Hematopoietic multipotent progenitor cell treated with erythropoietin and hydrocortisone succinate and interleukin-3 and kit ligand, for 15 days (in vitro differentiated cells): ENCODE measurements at regions not wholly inside any gene's neighbourhood (a gene's known extent, or its start where the extent isn't known, plus 50 kb on each side); places are given as distances from the start of the nearest gene placed in this dataset.

ENCODE experiments used
- DNase-seq: peaks from one replicate; pipeline ENCODE4 v3.0.0-alpha.2; 2015; ENCODE audit warnings: low spot score

DNA sequence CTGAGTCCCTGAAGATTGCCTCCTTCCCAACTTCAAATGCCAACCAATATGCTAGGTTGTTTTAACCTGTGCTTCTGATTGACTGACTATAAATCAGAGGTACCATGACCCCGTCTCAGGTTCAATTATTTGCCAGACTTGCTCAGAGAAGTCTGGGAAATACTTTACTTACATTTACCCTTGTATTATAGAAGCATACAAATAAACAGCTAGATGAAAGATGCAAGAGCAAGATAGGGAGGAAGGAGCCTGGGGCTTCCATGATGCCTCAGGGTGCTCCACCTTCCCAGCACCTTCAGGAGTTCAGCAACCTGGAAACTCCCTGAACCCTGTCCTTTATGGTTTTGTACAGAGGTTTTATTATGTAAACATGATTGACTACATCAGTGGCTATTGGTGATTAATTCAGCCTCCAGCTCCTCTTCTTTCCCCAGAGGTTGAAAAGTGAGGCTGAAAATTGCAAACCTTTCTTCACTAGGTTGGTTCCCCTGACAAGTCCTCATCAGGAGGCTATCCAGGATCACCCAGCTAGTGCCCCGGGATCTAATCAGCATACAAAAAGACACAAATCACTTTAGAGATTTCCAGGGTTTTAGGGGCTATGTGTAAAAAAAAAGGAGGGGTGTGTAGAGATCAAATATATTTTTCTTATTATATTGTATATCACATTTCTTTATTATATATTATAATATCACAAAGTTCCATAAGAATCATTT is 547.7 kb downstream of the EPM2A start:
- DNase-seq, result no peak

DNA sequence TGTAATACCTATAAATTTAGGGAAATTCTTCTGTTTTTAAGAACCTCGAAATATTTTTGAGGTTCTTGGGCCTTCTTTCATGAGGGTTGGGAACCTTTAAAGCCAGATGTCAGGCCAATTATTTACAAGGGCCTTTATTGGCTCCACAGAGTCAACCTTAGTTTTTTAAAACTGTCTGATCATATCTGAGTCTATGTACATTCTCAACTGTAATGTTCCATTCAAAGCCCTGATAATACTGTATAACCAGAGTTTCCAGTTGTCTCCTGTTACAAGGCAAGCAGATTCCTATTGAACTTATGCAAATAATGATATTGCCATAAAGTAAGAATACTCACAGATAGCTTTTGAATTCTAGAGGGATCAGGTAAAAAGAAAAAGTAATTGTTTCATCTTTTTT is 545.5 kb downstream of the EPM2A start:
- no peak for DNase-seq

DNA sequence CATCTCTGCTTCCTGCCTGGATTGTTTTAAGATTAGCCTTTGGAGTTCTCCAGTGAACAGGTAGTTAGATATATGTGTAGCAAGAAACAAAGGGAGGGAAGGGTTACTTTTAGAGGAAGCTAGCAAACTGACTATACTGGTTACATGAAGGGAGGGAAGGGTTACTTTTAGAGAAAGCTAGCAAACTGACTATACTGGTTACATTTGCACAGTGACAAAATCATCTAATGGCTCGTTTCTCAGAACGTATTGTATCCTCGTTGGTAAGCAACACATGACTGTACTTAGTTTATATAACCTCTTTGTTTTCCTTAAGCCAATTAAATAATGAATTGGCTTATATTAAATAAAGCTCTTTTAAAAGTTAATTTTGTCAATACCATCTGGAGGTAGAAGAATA is 540.9 kb downstream of the EPM2A start:
- DNase-seq, result no peak

DNA sequence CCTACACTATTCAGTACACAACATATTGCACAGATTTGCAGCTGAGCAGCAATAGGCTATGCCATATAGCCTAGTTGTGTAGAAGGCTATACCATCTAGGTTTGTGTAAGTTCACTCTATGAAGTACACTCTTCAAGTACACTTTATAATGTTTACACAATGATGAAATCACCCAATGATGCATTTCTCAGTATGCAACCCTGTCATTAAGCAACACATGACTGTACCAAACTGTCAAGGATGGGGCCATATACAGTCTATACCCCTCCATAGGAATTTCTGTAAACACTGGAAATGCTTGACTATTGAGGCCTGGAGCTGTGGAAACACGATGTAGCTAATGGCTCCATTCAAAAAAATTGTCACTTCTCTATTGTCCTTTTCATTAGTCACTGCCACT is 535.4 kb downstream of the EPM2A start:
- DNase-seq, result no peak

DNA sequence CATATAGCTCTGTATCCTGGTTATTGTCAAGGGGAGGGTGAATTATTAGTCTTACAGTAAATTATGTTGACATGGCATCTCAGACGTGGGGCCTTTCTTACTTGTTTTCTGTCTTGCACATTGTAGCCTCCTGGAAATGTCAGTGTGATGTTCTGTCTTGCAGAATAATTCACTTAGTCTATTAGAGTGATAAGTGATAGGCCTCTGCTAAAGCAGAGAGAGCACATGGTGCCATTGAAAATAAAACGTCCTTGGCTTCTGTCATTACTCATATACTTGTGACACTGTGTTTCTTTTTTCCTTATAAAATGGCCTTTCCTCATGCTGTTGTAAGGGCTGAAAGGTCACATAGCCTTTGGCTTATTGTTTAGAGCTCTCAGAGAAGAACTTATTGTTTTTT is 531.0 kb downstream of the EPM2A start:
- DNase-seq, result no peak

DNA sequence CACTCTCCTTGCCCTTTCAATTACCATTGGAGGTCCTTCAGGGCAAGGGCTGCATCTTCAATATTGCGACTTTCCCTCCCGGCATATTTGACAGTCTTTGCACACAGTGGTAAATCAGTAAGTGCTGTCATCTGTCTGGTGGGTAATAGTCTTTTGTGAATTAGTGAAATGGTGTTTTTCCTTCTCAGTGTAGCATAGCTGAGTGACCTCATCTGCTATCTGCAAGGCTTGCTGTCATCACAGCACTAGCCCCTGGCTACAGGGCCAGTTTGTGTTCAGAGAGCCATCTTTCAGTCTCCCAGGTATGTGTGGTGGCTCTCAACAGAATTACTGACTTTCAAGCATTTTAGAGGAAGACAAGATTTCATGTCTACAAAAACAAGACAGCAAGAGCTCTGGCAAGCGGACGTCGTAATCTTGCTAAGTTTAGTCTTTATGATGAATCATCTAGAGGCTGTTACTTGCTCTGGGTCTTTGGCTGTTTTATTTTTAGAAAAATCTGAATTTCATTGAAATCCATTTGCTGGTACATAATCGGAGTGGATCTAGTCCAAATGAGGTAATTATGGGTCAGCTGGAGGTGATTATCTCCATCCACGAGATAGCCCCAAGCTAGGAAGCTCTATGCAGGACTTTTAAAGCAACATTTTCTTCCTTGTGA is 528.9 kb downstream of the EPM2A start:
- no peak for DNase-seq

DNA sequence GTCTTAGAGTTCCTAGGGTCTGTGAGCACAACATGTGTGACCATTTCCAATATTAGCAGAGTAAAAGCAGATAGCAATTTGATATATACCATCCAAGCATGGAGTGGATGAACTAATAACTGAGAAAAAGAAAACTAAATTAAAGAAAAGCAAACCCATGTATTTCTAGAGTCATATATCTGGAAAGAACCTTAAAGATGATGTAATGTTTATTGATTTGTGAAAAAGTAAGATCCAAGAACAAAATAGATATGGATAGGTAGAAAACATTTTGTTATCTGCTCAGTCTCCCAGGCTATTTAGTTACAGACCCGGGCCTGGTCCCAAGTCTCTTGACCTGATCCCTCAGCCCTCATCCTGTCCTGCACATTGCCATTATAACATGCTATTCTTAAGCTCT is 526.8 kb downstream of the EPM2A start:
- no peak for DNase-seq

DNA sequence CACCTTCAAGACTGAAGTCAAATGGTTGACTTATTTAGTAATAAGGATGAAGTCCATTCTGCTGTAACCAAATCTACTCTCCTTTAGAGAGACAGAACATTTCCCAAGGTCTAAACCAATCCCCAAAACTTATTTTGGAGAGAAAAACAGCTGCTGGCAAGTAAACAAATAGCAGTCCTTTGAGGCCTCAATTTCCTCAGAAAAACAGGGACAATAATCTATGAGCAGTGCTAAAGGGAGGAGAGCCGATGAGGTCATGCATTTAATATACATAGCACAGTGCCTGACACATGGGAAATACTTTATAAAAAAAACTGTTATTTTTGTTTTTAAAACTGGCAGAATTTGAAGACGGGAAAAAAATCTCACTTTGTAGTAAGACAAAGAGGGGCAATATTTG is 526.0 kb downstream of the EPM2A start:
- no peak for DNase-seq

DNA sequence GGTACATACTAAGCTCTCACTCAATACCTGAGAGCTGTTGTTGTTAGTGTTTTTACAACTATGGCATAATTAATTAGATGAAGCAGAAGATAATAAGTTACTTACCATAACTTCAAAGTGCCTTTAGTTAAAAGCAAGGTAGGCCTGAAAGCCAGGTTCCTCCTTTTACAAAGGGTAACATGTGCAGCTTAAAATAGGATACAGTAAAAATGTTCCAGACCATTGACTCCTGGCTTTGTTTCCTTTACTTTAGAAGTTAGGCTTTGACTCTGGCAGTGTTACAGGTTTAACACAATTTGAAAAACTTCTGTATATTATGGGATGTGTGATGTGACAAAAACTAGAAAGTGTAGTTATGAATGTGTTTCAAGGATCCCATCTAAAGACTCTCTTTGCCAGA is 522.5 kb downstream of the EPM2A start:
- DNase-seq, result no peak

DNA sequence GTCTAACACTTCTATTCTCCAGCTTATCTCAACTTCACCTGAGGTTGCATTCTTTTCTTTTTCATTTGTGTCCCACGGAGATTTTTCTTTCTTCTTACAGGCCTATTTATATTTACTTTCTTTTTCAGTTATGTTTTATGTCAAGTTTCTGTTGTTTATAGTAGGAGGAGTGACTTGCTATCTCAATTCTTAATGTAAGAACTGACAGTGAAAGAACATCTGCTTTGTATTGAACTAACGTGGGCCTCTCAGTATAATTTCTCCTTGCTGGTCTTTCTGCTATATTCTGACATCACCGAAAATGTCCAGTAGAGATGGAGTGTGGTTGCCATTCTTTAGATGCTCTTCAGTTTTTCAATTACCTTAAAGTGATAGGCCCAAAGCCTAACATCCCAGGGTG is 521.7 kb downstream of the EPM2A start:
- DNase-seq, result no peak

DNA sequence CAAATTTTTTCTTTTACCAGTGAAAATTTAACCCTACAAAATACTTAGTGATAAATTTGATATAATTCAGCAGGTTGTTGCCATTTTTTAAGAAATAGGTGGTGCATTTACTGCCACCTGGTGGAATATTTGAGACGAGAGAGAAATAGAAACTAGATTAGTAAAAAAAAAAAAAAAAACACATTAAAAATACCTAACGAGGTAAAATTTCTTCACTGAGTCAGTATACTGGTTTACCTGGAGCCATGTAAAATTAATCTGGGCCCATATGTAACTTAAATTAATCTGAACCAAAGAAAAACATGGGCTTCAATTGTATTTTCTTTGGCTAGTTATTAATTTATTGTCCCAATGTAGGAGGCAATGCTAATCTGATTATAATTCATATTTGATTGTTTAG is 520.8 kb downstream of the EPM2A start:
- DNase-seq, result no peak

DNA sequence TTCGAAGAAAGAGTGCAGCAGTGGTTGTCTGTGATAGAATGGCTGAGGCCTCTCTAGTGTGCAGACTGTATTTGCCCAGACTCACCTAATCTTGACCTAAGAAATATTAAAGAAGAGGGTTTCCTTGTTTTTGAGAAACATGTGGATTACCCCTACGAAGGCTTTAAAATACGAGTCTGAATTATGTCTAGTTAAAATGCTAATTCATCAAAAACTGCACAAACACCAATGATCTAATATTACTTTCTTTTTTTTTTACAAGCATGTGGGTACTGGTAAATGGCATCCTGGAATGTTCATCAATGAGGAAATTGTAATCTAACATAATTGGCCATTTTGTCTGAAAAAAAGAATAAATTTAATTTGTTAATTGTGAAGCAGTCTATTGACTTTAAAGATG is 510.9 kb downstream of the EPM2A start:
- no peak for DNase-seq

DNA sequence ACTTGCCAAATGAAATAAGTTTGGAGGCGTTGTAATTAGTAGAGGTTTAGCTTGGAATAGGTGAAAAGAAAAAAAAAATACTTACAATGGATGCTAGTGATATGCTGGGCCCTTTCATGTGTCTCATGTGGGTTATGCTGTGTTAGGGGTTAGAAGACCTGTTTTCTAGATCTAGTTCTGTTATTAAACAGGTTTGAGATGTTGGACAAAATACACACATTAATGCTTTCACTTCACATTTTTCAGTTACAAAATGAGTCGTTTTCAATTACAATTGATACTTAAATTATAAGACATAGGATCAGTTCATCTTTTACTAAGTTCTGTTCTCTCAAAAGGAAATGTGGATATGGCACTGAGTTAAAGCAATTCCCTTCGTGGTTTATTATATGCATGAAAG is 509.8 kb downstream of the EPM2A start:
- no peak for DNase-seq

DNA sequence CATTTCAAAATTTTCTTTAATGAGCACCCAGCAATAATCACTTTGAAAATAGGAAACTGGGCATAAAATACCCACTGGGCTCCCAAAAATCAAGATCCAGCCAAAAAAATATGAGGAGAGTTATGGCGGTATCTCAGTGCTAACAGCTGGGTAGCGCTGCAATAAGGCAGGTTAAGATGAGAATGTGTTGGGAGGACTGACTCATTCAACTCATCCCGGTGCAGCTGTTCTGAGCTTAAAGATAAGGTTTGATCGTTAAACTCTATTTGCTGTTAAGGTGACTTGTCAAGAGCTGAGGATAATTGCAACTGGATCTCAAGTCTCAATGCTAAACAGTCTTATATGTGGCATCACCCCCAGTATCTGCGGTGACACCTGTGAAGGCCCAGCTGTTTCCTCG is 507.7 kb downstream of the EPM2A start:
- DNase-seq, result no peak

DNA sequence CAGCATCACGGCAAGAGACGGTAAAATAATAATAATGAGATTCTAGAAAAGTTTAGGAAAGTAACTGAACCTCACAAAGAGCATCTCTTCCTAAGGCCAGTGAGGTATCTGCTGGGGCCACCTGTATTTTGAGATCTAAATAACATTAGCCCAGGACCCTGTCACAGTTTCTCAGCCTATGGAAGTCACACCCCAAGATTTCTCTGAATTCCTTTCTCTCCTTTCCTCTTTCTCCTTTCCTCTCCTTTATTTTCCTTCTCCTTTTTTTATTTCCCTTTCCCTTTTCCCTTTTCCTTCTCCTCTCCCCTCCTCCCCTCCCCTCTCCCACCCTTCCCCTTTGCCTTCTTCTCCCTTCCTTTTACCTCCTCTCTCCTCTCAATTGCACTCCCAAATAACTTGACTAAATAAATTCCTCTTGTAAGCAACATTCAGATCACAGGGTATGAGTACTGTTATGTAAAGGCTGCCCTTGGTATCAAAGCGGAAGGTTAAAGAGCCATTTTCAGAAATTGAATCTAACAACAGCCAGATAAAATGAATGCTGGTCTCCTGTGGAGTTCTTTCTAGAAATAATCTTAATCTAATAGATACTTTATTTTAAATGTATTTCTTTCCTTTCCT is 506.2 kb downstream of the EPM2A start:
- no peak for DNase-seq

DNA sequence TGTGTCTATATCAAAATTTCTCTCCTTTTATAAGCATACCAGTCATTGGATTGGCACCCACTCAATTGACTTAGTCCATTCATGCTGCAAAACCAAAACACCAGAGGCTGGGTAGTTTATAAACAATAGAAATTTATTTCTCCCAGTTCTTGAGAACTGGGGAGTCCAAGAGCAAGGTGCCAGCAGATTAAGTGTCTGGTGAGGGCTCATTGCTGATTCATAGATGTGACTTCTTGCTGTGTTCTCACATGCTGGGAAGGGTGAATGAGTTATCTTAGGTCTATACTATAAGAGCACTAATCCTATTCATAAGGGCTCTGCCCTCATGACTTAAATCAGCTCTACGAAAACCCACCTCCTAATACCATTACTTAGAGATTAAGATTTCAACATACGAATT is 501.4 kb downstream of the EPM2A start:
- DNase-seq, result no peak

DNA sequence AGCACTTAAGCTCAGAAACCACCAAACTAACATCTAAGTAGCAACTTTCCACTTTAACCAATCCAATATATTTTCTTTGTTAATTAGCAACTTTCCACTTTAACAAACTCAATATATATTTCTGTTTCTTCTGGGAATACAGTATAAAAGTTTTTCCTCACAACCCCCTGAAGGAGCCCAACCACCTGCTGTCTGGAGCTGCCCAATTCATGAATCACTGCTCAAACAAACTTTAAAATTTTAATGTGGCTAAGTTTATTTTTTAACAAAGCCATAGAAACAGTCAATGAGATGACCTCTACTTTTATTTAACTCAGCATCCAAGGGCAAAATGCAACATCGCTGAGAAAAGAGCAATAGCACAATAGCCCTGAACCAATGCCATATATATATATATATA is 500.1 kb downstream of the EPM2A start:
- DNase-seq, result no peak

DNA sequence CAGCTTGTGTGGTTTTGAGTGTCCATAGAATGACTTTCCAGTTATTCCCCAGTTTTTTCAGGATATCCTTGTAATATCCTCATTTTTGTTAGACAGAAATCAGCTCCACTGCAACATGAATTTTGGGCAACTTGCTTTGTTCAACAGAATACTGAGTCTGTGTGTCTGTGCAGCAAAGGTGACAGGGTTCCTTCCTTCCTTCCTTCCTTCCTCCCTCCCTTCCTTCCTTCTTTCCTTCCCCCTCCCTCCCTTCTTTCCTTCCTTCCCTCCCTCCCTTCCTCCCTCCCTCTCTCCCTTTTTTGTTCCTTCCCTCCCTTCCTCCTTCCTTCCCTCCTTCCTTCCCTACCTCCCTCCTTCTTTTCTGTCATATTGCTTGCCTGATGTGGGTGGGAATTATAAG is 496.5 kb downstream of the EPM2A start:
- DNase-seq, result no peak

DNA sequence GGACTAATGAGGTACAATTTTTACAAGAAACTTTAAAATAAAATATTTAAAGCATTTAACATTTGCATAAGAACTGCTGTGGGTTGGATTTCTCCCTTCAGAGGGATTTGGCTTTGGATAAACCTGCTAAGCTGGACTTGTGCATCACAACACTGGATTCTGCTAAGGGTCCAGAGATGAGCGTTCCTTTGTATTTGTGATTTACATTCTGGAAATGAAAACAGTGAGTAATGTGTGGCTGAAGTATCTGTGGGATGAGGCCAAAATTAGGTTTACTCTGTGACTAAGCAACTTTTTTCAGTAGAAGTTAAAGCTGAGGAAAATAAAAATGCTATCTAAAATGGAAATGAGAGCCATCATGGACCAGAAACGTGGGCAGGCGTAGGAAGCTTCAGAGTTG is 494.3 kb downstream of the EPM2A start:
- DNase-seq, result no peak

DNA sequence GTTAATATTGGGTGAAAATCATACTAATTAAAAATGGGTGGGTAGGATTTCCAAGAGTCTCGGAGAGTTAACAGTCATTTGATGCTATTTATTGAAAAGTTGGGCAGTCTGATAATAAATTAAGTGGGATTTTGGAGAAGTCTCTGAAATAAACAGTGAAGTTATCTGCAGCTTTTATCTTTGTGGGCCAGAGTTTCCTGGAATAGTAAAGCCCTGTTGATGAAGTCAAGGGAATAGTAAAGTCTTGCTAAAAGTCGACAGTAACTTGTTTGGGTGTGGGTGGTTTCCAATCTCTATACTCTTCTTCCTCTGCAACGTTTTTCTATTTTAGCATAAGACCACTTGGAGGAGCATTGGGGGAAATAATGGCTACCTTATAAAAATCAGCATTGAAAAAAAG is 493.6 kb downstream of the EPM2A start:
- no peak for DNase-seq

DNA sequence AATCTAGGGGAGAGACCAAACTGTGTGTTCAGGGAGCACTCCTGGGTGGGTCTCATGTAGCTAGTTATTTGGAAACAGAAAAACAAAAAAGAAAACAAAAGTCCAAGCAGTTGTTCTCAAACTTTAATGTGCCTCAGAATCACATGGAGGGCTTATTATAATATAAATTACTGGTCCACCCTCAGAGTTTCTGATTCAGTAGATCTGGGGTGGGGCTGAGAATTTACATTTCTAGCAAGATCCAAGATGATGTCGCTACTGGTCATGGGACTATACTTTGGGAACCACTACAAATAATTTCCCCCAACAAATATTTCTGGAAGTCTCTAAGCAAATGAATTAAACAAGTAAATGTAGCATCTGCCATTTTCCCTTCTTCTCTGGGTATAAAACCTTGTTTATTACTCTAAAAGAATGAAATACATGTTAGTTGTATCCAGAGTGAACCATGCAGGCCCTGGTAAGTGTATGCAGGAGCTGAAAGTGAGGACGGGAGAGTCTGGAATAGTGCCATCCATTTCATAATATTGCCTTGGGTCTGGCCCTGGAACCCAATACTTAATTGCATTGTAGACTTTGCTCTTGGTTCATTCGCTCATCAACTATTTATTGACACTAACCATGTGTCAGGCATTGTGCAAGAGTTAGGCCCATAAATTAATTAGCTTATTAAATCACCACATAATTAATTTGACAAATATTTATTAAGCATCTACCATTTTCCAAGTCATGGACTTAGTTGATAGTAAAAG is 490.8 kb downstream of the EPM2A start:
- DNase-seq, result no peak

DNA sequence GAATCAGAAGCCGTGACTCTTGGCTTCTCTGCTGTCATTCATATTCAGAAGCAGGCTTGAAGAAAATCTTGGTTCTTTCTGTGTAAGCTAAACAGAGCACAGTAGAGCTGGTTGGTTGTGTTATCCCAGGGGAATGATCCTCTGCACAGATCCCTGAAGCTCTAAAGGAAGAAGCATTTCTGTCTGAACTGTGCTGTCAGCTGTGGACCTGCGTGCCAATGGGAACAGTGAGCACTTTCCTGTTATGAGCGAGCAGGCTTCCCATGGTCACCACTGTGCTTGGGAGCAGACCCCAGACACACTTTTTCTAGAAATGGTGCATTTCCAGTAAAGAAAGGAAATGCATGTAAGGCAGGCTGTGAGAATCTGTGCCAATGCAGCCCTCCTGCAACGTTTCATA is 490.2 kb downstream of the EPM2A start:
- DNase-seq, result no peak
